GM13976 (cell line): ENCODE measurements at regions not wholly inside any gene's neighbourhood (a gene's known extent, or its start where the extent isn't known, plus 50 kb on each side); places are given as distances from the start of the nearest gene placed in this dataset.

Source experiments
- DNase-seq: peaks from one replicate; pipeline ENCODE4 v3.0.0; 2012; ENCODE audit warnings: low spot score
- in situ Hi-C: fragments of 300-500 bp; cut with MboI; formaldehyde crosslinking; loops from one replicate; pipeline ENCODE4 v1.12.0; 2022; ENCODE audit warnings: low sequenced_read_pairs, mixed read lengths, inconsistent platforms; ENCODE audit not compliant: unreplicated experiment
- TF ChIP-seq, protein P1 (sequence below): IDR thresholded peaks from 2 replicates; pipeline ENCODE4 v1.5.1; 2012; ENCODE audit warnings: borderline replicate concordance, mild to moderate bottlenecking; ENCODE audit not compliant: insufficient read depth; ENCODE audit errors: extremely low read depth, missing control alignments, control extremely low read depth

DNA sequence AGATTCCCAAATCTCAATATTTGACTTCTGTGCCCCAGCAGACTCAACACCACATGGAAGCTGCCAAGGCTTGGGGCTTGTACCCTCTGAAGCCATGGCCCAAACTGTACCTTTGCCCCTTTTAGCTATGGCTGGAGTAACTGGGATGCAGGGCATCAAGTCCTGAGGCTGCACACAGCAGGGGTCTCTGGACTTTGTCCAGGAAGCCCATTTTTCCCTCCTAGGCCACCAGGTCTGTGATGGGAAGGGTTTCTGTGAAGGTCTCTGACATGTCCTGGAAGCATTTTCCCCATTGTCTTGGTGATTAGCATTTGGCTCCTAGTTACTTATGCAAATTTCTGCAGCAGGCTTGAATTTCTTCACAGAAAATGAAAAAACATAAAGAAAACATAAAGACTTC is 762.3 kb downstream of the GALC start:
- in situ Hi-C loops, result no loop called here
- DNase-seq, result no peak
- TF ChIP-seq, protein P1, sequence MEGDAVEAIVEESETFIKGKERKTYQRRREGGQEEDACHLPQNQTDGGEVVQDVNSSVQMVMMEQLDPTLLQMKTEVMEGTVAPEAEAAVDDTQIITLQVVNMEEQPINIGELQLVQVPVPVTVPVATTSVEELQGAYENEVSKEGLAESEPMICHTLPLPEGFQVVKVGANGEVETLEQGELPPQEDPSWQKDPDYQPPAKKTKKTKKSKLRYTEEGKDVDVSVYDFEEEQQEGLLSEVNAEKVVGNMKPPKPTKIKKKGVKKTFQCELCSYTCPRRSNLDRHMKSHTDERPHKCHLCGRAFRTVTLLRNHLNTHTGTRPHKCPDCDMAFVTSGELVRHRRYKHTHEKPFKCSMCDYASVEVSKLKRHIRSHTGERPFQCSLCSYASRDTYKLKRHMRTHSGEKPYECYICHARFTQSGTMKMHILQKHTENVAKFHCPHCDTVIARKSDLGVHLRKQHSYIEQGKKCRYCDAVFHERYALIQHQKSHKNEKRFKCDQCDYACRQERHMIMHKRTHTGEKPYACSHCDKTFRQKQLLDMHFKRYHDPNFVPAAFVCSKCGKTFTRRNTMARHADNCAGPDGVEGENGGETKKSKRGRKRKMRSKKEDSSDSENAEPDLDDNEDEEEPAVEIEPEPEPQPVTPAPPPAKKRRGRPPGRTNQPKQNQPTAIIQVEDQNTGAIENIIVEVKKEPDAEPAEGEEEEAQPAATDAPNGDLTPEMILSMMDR, result no peak

DNA sequence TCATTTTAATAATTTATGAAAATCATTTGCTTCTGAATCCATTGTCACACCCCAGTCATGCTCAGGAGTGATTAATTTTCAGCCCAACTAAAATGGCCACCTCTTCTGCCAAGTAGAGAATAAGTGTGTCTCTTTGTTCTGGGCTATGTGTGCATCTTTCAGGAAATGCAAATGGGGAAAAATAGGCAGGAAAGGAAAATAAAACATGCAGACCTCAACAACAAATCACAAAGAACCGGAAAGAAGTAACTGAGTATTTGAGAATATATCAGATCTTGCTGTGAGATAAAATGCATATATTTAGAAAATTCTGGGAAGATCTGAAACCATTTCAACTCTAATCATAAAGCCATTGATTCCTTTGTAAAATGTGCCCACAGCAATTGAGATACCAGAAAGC is 763.9 kb downstream of the GALC start:
- in situ Hi-C loops, result no loop called here
- DNase-seq, result no peak
- TF ChIP-seq, protein P1, result no peak

GRCh38 chr14:87217023-87217422 is 776.0 kb downstream of the GALC start:
- no peak for DNase-seq
- in situ Hi-C loops, result no loop called here
- TF ChIP-seq, protein P1, result no peak

DNA sequence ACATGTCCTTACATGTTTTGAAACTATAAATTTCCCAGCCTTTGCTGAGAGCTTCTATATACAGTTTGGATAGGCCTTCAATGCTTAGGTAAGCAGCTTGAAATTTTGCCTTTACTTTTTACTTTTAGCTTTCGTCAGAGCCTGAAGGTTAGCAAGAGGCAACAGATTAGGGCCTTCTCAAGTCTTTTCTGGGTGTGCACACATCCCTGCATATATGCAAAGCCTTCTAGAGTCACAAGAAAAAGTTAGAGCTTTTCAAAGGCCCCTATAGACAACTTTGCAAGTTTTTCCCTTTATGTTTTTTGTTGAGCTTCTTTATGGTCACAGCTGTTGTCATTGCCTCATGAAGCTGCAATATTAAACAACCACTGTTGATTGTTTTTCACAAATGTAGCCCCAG is 778.4 kb downstream of the GALC start:
- no peak for DNase-seq
- in situ Hi-C loops, result no loop called here
- TF ChIP-seq, protein P1, result no peak

GRCh38 chr14:87207756-87208155 is 785.2 kb downstream of the GALC start:
- TF ChIP-seq, protein P1, result no peak
- in situ Hi-C loops, result no loop called here
- no peak for DNase-seq

DNA sequence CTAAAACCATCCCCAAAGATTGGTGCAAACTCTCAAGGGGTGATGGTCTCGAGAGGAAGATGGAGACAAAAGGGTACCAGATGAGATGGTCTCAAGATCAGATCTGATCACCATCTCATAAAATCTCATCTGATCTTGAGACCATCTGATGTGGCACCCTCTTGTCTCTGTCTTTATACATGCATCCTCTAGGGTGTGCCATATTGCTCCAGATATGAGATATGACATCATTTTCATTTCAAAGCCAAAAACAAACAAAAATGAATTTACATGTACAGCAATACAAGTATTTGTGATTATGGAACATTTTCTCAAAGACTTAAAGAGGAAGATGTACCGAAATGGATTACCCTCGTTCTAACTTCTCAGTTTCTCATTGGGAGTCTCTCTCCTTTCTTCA is 787.2 kb downstream of the GALC start:
- DNase-seq, result no peak
- TF ChIP-seq, protein P1, result no peak
- in situ Hi-C loops, result no loop called here

DNA sequence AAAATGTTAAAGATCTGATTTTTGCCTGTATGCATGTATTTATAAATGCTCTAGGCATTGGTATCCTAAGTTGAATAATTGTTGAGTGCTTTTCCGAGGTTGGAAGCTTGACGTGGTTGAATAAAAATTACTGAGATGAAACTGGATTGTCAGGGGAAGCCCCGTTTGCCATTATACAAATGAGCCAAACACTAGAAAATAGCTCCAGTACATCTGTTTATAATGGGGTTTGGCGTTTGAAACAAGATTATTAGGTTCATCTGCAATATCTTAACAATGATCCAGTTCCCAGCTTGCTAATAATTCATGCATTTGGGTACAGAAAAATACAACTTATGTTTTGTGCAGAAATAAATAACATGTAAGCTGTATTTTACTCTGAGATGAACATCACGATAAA is 789.6 kb downstream of the GALC start:
- TF ChIP-seq, protein P1, result no peak
- in situ Hi-C loops, result no loop called here
- no peak for DNase-seq
